CMK (cell line): ENCODE measurements at regions not wholly inside any gene's neighbourhood (a gene's known extent, or its start where the extent isn't known, plus 50 kb on each side); places are given as distances from the start of the nearest gene placed in this dataset.
"Not testable (repeated sequence)": the region's sequence is repeated elsewhere in the genome, so short reads cannot be mapped to it uniquely, and the experiment has no call there.

ENCODE experiments used
- DNase-seq: peaks from one replicate; pipeline ENCODE4 v3.0.0-alpha.2; 2010; ENCODE audit warnings: low read depth

DNA sequence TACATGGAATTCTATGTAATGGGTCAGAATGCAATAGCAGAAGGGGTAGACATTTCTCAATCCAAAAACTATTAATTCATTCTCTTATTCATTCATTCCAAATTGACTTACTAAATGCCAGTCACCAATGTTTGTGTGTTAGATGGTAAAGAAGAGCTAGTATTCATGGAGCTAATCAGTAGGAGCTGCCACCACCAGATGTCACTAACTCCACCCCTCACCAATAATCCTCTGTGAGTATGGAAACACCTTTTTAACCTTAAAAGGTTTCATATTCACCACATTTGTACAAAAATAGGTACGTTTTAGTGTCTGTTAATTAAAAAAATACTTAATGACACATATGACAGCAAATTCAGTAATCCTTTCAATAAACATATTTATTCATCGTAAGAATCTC lies 131.8 kb upstream of the PKN2 start:
- DNase-seq: no peak

DNA sequence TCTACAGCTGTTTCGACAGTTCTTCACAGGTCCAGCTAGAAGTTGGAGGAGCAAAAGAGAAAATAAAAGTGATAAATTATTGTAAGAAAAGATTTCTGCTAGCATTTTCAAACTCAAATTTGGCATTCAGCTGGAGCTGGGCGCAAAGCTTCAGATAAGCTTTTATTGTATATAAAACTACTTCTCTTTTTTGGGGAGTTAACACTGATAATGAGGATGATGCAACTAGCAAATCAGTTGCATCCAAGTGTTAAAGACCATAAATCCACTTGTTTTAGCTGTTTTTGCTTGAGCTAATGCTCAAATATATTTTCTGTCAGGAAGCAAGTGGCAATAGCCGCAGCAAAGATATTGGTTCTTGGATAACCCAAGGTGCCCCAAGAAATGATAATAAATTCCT lies 127.1 kb upstream of the PKN2 start:
- DNase-seq: no peak

DNA sequence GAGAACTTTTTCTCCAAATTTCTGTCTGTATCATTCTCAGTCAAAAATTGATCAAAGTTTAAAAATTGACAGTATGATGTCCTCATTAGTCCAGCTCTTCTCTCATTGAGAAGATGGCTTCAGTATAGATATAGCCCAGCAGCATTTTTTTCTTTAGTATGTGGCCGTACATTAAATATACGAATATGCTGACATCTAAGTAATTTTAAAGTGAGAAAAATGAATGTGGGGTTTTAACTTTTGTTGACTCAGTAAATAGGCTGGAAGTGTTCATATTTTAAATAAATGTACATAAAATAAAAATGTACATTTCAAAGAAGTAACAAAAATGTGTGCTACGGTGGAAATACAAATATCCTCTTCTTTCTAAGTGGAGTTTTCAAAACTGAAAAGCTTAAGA lies 123.5 kb upstream of the PKN2 start:
- DNase-seq: no peak

DNA sequence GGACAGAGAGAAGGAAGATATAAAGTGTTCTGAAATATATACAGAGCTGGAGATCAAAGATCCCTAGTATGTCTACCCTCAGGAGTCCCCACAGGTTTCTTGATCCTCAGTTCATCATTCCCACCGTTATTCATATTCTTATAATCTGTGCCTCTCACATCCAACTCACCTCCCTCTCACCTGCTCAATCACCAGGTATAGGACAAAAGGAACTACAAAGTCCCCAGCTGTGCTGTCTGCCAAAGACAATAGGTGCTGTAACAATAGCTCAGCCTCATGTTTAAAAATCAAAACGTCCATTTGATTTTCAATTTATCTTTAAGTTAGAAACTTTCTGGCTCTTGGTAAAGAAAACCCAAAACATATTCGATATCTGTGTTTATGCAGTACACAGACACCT lies 121.1 kb upstream of the PKN2 start:
- DNase-seq: no peak

DNA sequence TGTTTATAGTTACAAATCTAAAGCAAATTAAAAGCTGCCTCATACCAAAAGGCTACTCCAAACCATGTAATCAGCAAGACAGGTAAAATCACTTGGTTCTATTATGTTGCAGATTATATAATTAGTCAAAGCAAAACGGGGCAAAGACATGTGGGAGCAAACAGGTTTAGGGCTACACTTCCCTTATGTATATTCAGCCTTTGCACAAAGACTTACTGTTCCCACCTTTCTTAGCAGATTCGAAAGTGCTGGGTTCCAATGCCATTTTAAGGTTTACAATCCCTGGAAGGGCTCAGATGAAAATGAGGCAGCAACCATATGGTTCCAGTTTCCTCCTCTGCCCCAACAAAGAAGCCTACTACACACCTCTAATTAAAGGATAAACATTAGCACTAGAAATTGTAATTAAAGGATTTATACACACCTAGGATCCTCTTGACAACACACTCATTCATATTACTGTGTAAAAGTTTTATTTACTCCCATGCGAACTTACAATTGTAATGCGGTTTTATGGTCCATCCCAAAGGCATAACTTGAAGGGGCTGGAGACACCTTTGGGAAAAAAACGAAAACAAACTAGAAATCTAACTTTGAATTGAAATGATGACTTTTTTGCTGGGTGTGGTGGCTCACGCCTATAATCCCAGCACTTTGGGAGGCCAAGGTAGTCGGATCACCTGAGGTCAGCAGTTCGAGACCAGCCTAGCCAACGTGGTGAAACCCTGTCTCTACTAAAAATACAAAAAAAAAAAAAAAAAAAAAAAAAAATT lies 117.3 kb upstream of the PKN2 start:
- no peak for DNase-seq

DNA sequence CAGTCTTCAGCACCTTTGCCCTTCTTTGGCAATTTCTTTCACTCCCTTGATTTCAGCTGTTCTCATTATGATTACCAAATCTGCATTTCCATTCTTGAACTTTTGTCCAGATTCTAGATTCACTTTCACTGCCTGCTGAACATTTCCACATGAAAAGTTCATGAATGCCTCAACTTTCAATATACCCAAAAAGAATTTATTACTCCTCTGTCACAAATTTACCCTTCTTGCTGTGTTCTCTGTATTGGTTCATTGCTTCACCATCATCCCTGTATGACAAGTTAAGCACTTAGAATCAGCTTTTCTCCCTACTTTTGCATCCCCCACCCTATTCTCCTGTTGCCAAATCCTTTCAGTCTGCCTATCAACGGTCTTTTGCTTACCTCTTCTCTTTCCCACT lies 112.6 kb upstream of the PKN2 start:
- DNase-seq: no peak

DNA sequence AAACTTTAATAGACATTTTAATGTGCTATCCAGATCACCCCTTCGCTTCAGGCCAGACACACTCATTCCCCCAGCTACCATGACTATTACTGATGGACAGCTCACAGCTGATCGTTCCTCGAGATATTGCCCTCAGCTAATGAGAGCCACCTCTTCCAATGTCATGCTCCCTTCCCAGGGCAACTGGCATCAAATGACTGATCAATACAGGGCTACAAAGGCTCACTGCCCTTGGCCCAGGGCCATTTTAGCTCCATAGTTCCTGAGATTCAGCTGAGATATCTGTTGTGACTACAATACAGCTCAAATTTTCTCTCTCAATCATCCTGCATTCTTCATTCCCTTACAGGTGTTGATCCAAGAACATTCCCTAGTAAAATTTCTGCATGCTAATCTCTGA lies 104.5 kb upstream of the PKN2 start:
- no peak for DNase-seq

DNA sequence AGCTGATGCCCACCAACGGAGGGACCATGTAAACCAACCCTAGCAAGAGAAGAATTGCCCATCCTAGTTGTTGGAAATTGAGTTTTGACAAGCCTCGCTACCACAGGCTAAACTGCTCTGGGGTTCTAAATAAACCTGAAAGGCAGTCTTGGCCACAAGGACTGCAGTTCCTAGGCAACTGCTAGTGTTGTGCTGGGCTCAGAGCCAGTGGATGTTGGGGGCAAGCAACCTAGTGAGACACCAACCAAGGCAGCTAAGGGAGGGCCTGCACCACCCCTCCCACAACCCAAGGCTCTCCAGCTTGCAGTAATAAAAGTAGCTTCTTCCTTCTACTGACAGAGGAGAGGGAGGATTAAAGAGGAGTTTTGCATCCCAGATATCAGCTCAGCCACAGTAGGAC lies 102.4 kb upstream of the PKN2 start:
- DNase-seq: no peak

DNA sequence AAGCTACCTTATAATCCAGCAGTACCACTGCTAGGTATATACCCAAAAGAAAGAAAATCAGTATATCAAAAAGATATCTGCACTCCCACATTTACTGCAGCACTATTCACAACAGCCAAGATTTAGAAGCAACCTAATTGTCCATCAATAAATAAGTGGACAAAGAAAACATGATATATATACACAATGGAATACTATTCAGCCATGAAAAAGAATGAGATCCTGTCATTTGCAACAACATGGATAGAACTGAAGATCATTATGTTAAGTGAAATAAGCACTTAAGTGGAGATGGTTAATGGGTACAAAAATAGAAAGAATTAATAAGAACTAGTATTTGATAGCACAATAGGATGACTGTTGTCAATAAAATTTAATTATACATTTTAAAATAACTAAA lies 90.7 kb upstream of the PKN2 start:
- no peak for DNase-seq

DNA sequence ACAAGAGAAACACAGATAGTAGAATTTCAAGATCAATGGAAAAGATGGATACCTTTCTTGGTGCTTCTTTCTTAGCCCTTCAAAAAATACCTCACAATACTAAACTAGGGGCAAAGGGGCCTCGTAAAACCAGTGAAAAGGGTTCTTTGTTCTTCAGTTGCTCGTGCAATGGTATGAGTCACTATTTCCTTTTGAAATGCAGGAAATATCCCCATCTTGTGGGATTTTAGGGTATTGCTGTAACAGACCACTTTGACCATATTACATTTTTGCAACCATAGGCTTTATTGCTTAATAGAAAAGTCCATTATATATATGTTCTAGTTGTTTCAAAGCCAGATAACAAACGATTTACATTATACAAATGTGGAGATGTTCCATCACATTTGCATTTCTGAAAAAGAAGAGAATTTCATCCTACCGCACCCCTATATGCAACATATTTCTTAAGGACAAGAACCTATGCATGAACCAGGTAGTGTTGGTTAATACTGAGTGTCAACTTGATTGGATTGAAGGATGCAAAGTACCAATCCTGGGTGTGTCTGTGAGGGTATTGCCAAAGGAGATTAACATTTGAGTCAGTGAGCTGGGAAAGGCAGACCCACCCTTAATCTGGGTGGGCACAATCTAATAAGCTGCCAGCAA lies 88.6 kb upstream of the PKN2 start:
- DNase-seq: no peak

DNA sequence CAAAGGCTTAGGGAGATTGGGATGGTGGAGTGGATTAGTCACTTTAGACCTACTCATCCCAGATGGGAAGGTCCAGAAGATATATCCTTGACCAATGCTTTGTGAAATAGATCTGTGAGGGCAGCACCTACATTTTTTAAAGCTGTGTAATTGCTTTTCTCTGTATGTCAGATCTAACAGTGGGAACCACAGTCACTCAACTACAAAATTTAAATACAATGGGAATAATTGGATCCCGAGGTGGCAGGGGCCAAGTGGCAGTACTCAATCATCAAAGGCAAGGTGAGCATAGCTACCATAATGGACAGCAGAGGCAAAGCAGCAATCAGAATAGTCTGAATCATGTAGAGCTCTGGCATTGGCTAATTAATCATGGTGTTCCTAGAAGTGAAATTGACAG lies 86.1 kb upstream of the PKN2 start:
- not testable (repeated sequence) for DNase-seq

DNA sequence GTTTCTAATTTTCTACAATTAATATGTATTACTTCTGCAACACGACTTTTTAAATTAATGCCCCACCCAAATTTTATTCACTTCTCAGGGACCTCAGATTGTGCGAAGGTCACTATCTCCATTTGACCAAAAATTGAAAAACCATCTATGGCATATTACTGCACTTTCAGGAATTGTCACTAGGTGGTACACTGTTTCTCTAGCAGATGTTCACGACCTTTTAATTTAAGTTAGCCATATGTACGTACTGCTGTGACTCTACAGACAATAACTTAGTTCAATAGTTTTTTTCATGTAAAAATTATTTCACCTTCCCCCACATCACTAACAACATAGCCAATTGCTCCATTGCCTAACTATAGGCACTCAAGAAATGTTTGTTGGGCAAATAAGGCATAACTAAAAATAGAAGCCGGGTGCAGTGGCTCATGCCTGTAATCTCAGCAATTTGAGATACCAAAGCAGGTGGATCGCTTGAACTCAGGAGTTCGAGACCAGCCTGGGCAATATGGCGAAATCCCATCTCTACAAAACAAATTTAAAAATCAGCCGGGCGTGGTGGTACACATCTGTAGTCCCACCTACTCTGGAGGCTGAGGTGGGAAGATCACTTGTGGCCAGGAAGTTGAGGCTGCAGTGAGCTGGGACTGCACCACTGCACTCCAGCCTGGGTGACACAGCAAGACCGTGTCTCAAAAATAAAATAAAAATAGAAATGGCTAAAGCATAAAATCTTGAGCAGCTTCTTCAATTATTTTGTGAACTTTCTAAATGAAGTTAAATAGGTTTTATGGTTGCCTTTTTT lies 75.7 kb upstream of the PKN2 start:
- DNase-seq: no peak

DNA sequence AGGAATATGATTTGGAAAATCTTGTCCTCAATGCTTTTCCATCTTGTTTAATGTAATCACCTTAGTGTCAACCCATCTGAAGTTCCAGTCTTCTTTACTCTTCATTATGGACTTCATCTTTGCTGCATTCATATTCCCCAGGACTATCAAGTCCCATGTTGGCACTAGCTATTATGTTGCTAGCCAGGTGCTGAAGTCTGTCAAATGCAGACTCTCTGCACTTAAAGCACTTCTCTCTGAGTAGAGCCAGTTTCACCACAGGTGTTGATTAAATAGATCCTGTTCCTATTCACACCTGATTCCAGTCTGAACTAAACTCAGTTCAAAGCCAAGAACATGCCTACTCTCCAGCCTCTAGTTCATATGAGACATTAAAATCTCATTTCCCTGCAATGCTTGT lies 75.0 kb upstream of the PKN2 start:
- no peak for DNase-seq

DNA sequence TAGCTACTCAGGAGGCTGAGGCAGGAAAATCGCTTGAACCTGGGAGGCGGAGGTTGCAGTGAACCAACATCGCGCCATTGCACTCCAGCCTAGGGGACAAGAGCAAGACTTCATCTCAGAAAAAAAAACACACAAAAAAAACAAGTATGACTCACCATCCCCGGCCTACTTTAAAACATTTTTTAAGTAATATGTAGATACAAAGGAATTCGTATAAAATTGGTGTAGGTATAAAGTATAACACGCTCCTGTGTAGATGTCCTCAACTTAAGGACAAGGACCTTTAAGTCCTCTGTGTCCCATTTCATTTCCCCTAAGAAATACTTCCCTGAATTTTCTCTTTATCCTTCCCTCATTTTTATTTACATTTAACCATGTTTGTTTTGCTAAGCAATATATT lies 73.4 kb upstream of the PKN2 start:
- DNase-seq: no peak

DNA sequence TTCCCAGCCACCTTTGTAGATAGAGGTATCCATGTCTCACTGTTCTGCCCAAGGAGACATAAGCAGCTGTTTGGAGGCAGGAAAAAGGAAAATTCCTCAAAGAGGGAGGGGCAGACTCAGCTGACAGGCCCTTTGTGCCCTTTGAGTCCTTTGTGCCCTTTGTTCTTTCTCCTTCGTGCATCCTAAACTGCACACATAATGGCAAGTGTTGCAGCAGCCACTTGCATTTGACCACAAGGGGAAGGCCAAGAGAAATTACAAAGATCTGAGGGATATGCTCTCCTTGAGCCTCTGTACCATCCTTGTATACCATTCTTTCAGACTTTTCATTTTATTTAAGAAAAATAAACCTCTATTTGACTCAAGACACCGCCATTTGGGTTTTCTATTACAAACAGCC lies 71.8 kb upstream of the PKN2 start:
- no peak for DNase-seq

DNA sequence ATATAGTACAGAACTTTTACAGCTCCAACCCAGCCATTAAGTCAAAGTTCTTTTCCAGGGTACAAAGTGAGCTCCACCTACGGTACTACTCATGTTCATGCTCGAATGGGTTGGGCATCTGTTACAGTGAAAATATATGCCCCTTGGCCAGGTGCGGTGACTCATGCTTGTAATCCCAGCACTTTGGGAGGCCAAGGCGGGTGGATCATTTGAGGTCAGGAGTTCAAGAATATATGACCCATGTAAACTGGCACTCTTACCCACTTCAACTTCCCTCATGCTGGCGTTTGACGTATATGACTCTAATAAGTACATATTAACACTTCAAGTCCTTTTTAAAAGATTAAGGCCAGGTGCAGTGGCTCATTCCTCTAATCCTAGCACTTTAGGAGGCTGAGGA lies 71.3 kb upstream of the PKN2 start:
- no peak for DNase-seq

DNA sequence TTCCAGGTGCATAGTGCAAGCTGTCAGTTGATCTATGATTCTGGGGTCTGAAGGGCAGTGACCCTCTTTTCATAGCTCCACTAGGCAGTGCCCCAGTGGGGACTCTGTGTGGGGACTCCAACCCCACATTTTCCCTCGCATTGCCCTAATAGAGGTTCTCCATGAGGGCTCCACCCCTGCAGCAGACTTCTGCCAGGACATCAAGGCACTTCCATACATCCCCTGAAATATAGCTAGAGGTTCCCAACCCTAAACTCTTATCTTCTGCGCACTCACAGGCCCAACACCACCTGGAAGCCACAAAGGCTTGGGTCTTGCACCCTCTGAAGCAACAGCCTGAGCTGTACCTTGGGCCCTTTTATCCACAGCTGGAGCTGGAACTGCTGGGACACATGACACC lies 65.7 kb upstream of the PKN2 start:
- no peak for DNase-seq

DNA sequence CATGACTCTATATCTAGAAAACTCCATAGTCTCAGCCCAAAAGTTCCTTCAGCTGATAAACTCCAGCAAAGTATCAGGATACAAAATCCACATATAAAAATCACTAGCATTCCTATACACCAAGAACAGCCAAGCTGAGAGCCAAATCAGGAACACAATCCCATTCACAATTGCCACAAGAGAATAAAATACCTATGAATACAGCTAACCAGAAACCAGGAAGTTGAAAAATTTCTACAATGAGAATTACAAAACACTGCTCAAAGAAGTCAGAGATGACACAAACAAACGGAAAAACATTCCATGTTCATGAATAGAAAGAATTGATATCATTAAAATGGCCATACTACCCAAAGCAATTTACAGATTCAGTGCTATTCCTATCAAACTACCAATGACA lies 61.0 kb upstream of the PKN2 start:
- DNase-seq: not testable (repeated sequence)
